Liver (tissue), 8 donors: ENCODE measurements at regions not wholly inside any gene's neighbourhood (a gene's known extent, or its start where the extent isn't known, plus 50 kb on each side); places are given as distances from the start of the nearest gene placed in this dataset.

ENCODE experiments used
- DNase-seq: peaks from one replicate; pipeline ENCODE4 v3.0.0-alpha.2; 2017; ENCODE audit warnings: low spot score
- H3K27ac ChIP-seq, 2 donors: one replicate each; pipeline ENCODE4 v1.7.0; 2013; ENCODE audit warnings: inconsistent platforms in 2 of 2, low read length in 2 of 2, control low read depth in 1 of 2, low read depth in 1 of 2, mild to moderate bottlenecking in 1 of 2
- H3K27me3 ChIP-seq, 4 donors: one replicate each; pipeline versions ENCODE4 v1.6.1 to v1.7.0; 2013; ENCODE audit warnings: low read length in 3 of 4, inconsistent platforms in 1 of 4, mild to moderate bottlenecking in 1 of 4, moderate library complexity in 1 of 4; ENCODE audit not compliant: control insufficient read depth in 4 of 4, insufficient read depth in 4 of 4
- H3K36me3 ChIP-seq, 4 donors: one replicate each; pipeline versions ENCODE4 v1.6.1 to v1.7.0; 2013; ENCODE audit warnings: low read length in 3 of 4, mild to moderate bottlenecking in 3 of 4, low read depth in 1 of 4, moderate library complexity in 1 of 4; ENCODE audit not compliant: control insufficient read depth in 4 of 4, insufficient read depth in 3 of 4
- H3K4me1 ChIP-seq, 4 donors: one replicate each; pipeline versions ENCODE4 v1.6.1 to v1.7.0; 2013; ENCODE audit warnings: low read length in 3 of 4, mild to moderate bottlenecking in 3 of 4, moderate library complexity in 1 of 4; ENCODE audit not compliant: control insufficient read depth in 4 of 4, insufficient read depth in 4 of 4
- H3K4me3 ChIP-seq, 3 donors: one replicate each; pipeline versions ENCODE4 v1.6.1 to v1.7.0; 2013; ENCODE audit warnings: low read length in 3 of 3, control low read depth in 1 of 3, low read depth in 1 of 3, mild to moderate bottlenecking in 1 of 3
- H3K9ac ChIP-seq, 2 donors: one replicate each; pipeline ENCODE4 v1.7.0; 2013; ENCODE audit warnings: low read length in 2 of 2, mild to moderate bottlenecking in 2 of 2, moderate library complexity in 2 of 2, control low read depth in 1 of 2, low read depth in 1 of 2
- H3K9me3 ChIP-seq, 4 donors: one replicate each; pipeline versions ENCODE4 v1.6.1 to v1.7.0; 2013; ENCODE audit warnings: low read length in 3 of 4; ENCODE audit not compliant: control insufficient read depth in 4 of 4
- EGR1 ChIP-seq, 2 donors: IDR thresholded peaks; 2 replicates each; pipeline ENCODE4 v1.6.1; 2016 to 2018; ENCODE audit warnings: antibody characterized with exemption in 2 of 2, low read depth in 2 of 2
- FOXA1 ChIP-seq: IDR thresholded peaks from 2 replicates; pipeline ENCODE4 v1.6.1; 2016; ENCODE audit warnings: antibody characterized with exemption
- FOXA2 ChIP-seq: IDR thresholded peaks from 2 replicates; pipeline ENCODE4 v1.6.1; 2016; ENCODE audit warnings: antibody characterized with exemption
- GABPA ChIP-seq, 2 donors: IDR thresholded peaks in 1 of 2; conservative IDR thresholded peaks in 1 of 2; 2 replicates each; pipeline ENCODE4 v1.6.1; 2016; ENCODE audit warnings: antibody characterized with exemption in 2 of 2, mild to moderate bottlenecking in 1 of 2, moderate library complexity in 1 of 2
- HNF4A ChIP-seq, 2 donors: conservative IDR thresholded peaks; 2 replicates each; pipeline ENCODE4 v1.6.1; 2016; ENCODE audit warnings: antibody characterized with exemption in 2 of 2, mild to moderate bottlenecking in 2 of 2
- HNF4G ChIP-seq: IDR thresholded peaks from 2 replicates; pipeline ENCODE4 v1.6.1; 2016; ENCODE audit warnings: antibody characterized with exemption
- JUND ChIP-seq, 2 donors: IDR thresholded peaks; 2 replicates each; pipeline ENCODE4 v1.6.1; 2016; ENCODE audit warnings: antibody characterized with exemption in 2 of 2
- NR2F2 ChIP-seq: IDR thresholded peaks from 2 replicates; pipeline ENCODE4 v1.6.1; 2016; ENCODE audit warnings: antibody characterized with exemption
- RAD21 ChIP-seq, 2 donors: IDR thresholded peaks; 2 replicates each; pipeline ENCODE4 v1.6.1; 2016; ENCODE audit warnings: antibody characterized with exemption in 2 of 2, mild to moderate bottlenecking in 2 of 2
- REST ChIP-seq: IDR thresholded peaks from 2 replicates; pipeline ENCODE4 v1.6.1; 2016; ENCODE audit warnings: antibody characterized with exemption, mild to moderate bottlenecking
- RXRA ChIP-seq, 2 donors: IDR thresholded peaks; 2 replicates each; pipeline ENCODE4 v1.6.1; 2017 to 2018; ENCODE audit warnings: antibody characterized with exemption in 2 of 2, mild to moderate bottlenecking in 1 of 2
- SP1 ChIP-seq: IDR thresholded peaks from 2 replicates; pipeline ENCODE4 v1.6.1; 2018; ENCODE audit warnings: antibody characterized with exemption, mild to moderate bottlenecking
- TAF1 ChIP-seq: conservative IDR thresholded peaks from 2 replicates; pipeline ENCODE4 v1.6.1; 2016; ENCODE audit warnings: antibody characterized with exemption, mild to moderate bottlenecking
- YY1 ChIP-seq: IDR thresholded peaks from 2 replicates; pipeline ENCODE4 v1.6.1; 2016; ENCODE audit warnings: antibody characterized with exemption, mild to moderate bottlenecking
- WGBS: extraction: QIAGEN DNeasy Blood & Tissue Kit; methylation state at CpG from one replicate; pipeline ENCODE4 v1.1.7; 2013; 5-methylcytosine and 5-hydroxymethylcytosine counted together
- TF ChIP-seq, protein P1 (sequence below): IDR thresholded peaks from 2 replicates; pipeline ENCODE4 v1.6.1; 2016; ENCODE audit warnings: antibody characterized with exemption
- TF ChIP-seq, protein P2 (sequence below): IDR thresholded peaks from 2 replicates; pipeline ENCODE4 v1.6.1; 2016; ENCODE audit warnings: antibody characterized with exemption
- TF ChIP-seq, protein P3 (sequence below): IDR thresholded peaks from 2 replicates; pipeline ENCODE4 v1.6.1; 2016; ENCODE audit warnings: antibody characterized with exemption
- TF ChIP-seq, protein P4 (sequence below): fragments of 150-350 bp; IDR thresholded peaks from 2 replicates; pipeline ENCODE4 v1.5.1; 2017; ENCODE audit warnings: improper control_type of control experiment, low read depth, low read length; ENCODE audit not compliant: missing input control
- donor health status: healthy.
- donor health status: healthy.
- donor health status: healthy.
- donor health status: healthy.
- donor health status: healthy.

DNA sequence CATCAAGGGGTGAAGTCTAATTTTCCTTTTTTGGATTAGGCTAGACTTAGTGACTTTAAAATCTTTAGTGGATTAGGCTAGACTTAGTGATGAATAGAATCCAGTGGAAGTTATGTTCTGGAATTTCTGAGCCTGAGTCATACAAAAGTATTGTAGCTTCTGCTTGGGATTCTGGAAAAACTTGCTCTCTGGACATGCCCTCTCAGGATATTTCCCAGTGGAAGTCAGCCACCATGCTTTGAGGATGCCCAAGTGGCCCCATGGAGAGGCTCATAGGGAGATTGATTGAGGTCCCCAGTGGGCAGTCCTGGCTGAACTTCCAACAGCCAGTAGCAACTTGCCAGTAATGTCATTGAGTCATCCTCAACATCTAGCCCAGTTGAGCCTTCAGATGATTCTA, 112.4 kb upstream of the PRLR start:
- Histone ChIP-seq H3K9me3 (peaks cover 0 to 2% (median under 1%) of the 10 kb centered on the region in 4 donors), H3K27ac (no peak overlapping the region), H3K4me3 (no peak overlapping the region), H3K4me1 (no peaks in the 10 kb centered on the region), H3K27me3 (no peaks in the 10 kb centered on the region), H3K9ac (no peak overlapping the region), H3K36me3 (no peaks in the 10 kb centered on the region)
- TF ChIP-seq, protein P1, sequence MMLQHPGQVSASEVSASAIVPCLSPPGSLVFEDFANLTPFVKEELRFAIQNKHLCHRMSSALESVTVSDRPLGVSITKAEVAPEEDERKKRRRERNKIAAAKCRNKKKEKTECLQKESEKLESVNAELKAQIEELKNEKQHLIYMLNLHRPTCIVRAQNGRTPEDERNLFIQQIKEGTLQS: no peak
- TF ChIP-seq, protein P2, sequence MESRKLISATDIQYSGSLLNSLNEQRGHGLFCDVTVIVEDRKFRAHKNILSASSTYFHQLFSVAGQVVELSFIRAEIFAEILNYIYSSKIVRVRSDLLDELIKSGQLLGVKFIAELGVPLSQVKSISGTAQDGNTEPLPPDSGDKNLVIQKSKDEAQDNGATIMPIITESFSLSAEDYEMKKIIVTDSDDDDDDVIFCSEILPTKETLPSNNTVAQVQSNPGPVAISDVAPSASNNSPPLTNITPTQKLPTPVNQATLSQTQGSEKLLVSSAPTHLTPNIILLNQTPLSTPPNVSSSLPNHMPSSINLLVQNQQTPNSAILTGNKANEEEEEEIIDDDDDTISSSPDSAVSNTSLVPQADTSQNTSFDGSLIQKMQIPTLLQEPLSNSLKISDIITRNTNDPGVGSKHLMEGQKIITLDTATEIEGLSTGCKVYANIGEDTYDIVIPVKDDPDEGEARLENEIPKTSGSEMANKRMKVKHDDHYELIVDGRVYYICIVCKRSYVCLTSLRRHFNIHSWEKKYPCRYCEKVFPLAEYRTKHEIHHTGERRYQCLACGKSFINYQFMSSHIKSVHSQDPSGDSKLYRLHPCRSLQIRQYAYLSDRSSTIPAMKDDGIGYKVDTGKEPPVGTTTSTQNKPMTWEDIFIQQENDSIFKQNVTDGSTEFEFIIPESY: no peak
- TF ChIP-seq RAD21 (IDR thresholded peaks at IDR 0.05): no peak
- TF ChIP-seq SP1: no peak
- TF ChIP-seq GABPA (IDR thresholded peaks at IDR 0.05 in 1 of 2, conservative IDR thresholded peaks at IDR 0.05 in 1 of 2): no peak
- TF ChIP-seq HNF4A (conservative IDR thresholded peaks at IDR 0.05): no peak
- TF ChIP-seq TAF1: no peak
- TF ChIP-seq, protein P3, sequence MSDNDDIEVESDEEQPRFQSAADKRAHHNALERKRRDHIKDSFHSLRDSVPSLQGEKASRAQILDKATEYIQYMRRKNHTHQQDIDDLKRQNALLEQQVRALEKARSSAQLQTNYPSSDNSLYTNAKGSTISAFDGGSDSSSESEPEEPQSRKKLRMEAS: no peak
- TF ChIP-seq JUND (IDR thresholded peaks at IDR 0.05): no peak
- TF ChIP-seq HNF4G: no peak
- no peak for TF ChIP-seq YY1
- no peak for TF ChIP-seq NR2F2
- no peak for TF ChIP-seq RXRA (IDR thresholded peaks at IDR 0.05)
- TF ChIP-seq, protein P4, sequence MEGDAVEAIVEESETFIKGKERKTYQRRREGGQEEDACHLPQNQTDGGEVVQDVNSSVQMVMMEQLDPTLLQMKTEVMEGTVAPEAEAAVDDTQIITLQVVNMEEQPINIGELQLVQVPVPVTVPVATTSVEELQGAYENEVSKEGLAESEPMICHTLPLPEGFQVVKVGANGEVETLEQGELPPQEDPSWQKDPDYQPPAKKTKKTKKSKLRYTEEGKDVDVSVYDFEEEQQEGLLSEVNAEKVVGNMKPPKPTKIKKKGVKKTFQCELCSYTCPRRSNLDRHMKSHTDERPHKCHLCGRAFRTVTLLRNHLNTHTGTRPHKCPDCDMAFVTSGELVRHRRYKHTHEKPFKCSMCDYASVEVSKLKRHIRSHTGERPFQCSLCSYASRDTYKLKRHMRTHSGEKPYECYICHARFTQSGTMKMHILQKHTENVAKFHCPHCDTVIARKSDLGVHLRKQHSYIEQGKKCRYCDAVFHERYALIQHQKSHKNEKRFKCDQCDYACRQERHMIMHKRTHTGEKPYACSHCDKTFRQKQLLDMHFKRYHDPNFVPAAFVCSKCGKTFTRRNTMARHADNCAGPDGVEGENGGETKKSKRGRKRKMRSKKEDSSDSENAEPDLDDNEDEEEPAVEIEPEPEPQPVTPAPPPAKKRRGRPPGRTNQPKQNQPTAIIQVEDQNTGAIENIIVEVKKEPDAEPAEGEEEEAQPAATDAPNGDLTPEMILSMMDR: no peak
- no peak for TF ChIP-seq EGR1 (IDR thresholded peaks at IDR 0.05; ENCODE audit: low read depth in 2 of 2)
- TF ChIP-seq FOXA1: no peak
- DNase-seq: no peak

GRCh38 chr5:35341189-35341588, 110.9 kb upstream of the PRLR start:
- Histone ChIP-seq H3K9me3 (peaks cover 0 to 2% (median under 1%) of the 10 kb centered on the region in 4 donors), H3K36me3 (no peaks in the 10 kb centered on the region), H3K4me3 (no peak overlapping the region), H3K27ac (no peak overlapping the region), H3K9ac (no peak overlapping the region), H3K27me3 (no peaks in the 10 kb centered on the region), H3K4me1 (no peaks in the 10 kb centered on the region)
- WGBS: 91% methylated on average over 1 of the region's 1 CpG
- DNase-seq: no peak
- TF ChIP-seq RXRA (IDR thresholded peaks at IDR 0.05) (no peak), RAD21 (IDR thresholded peaks at IDR 0.05) (no peak), EGR1 (IDR thresholded peaks at IDR 0.05; ENCODE audit: low read depth in 2 of 2) (no peak), NR2F2 (no peak), FOXA1 (no peak), TAF1 (no peak), HNF4G (no peak), YY1 (no peak), REST (no peak), SP1 (no peak), HNF4A (conservative IDR thresholded peaks at IDR 0.05) (no peak), GABPA (IDR thresholded peaks at IDR 0.05 in 1 of 2, conservative IDR thresholded peaks at IDR 0.05 in 1 of 2) (no peak), FOXA2 (no peak), JUND (IDR thresholded peaks at IDR 0.05) (no peak)
- TF ChIP-seq, protein P4: no peak
- TF ChIP-seq, protein P1: no peak
- TF ChIP-seq, protein P2: no peak
- TF ChIP-seq, protein P3: no peak
